BE2C (cell line): ENCODE measurements at regions not wholly inside any gene's neighbourhood (a gene's known extent, or its start where the extent isn't known, plus 50 kb on each side); places are given as distances from the start of the nearest gene placed in this dataset.

ENCODE experiments used
- DNase-seq: peaks from one replicate; pipeline ENCODE4 v3.0.0-alpha.2; 2020
- H3K27me3 ChIP-seq: fragments of 250-450 bp; sonication (Bioruptor Pico); 2 replicates; pipeline ENCODE4 v1.5.1; 2020; ENCODE audit warnings: mild to moderate bottlenecking
- H3K36me3 ChIP-seq: fragments of 250-450 bp; sonication (Bioruptor Pico); 2 replicates; pipeline ENCODE4 v1.5.1; 2020; ENCODE audit warnings: mild to moderate bottlenecking
- H3K4me1 ChIP-seq: fragments of 250-450 bp; sonication (Bioruptor Pico); 2 replicates; pipeline ENCODE4 v1.5.1; 2020
- H3K4me3 ChIP-seq: 2 replicates; pipeline ENCODE4 v1.5.1; 2011; ENCODE audit warnings: low read depth, low read length
- H3K9me3 ChIP-seq: fragments of 250-450 bp; sonication (Bioruptor Pico); 2 replicates; pipeline ENCODE4 v1.5.1; 2020
- CTCF ChIP-seq: IDR thresholded peaks from 2 replicates; pipeline ENCODE4 v1.5.1; 2012; ENCODE audit warnings: mild to moderate bottlenecking, low read depth, low read length

GRCh38 chr13:73960474-73960873 lies 173.7 kb downstream of the KLF12 start:
- TF ChIP-seq CTCF: no peak
- Histone ChIP-seq H3K4me3 (no peak overlapping the region), H3K27me3 (no peaks in the 10 kb centered on the region), H3K36me3 (no peaks in the 10 kb centered on the region), H3K9me3 (no peaks in the 10 kb centered on the region), H3K4me1 (peaks cover 2% of the 10 kb centered on the region; the same call in 1 of the 2 replicates)
- no peak for DNase-seq

- TF ChIP-seq CTCF: no peak
- H3K4me3 ChIP-seq: no peak overlapping the region
- DNase-seq: no peak
Observed at GRCh38 chr13:73958657-73959397, 175.4 kb downstream of the KLF12 start.

DNA sequence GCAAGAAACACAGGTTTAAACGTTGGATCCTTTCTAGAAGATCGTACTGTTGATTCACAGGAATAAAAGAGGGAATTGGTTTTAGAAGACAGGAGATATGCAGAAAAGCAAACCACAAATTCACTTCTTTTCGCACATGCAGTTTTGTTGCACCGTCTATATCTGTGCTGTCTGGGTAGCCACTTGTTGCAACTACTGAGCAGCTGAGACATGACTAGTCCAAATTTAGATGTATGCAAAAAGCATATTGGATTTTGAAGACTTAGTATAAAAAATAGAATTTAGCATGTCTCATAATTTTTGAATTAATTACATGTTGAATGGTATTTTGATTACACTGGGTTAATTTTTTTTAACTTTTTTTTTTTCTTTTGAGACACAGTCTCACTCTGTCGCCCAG lies 176.3 kb downstream of the KLF12 start:
- no peak for DNase-seq
- H3K4me3 ChIP-seq: no peak overlapping the region
- no peaks in the 10 kb centered on the region for H3K4me1 ChIP-seq
- no peaks in the 10 kb centered on the region for H3K27me3 ChIP-seq
- H3K36me3 ChIP-seq: no peaks in the 10 kb centered on the region
- no peak for TF ChIP-seq CTCF
- no peaks in the 10 kb centered on the region for H3K9me3 ChIP-seq

More at GRCh38 chr13:73958657-73959397, 175.4 kb downstream of the KLF12 start:
- Histone ChIP-seq H3K4me1 (no peaks in the 10 kb centered on the region), H3K27me3 (no peaks in the 10 kb centered on the region), H3K9me3 (no peaks in the 10 kb centered on the region), H3K36me3 (no peaks in the 10 kb centered on the region)

- no peaks in the 10 kb centered on the region for H3K4me1 ChIP-seq
- H3K36me3 ChIP-seq: no peaks in the 10 kb centered on the region
- TF ChIP-seq CTCF: no peak
- H3K27me3 ChIP-seq: no peaks in the 10 kb centered on the region
- H3K4me3 ChIP-seq: no peak overlapping the region
- no peak for DNase-seq
- no peaks in the 10 kb centered on the region for H3K9me3 ChIP-seq
Observed at GRCh38 chr13:73956795-73957408, 177.3 kb downstream of the KLF12 start.

DNA sequence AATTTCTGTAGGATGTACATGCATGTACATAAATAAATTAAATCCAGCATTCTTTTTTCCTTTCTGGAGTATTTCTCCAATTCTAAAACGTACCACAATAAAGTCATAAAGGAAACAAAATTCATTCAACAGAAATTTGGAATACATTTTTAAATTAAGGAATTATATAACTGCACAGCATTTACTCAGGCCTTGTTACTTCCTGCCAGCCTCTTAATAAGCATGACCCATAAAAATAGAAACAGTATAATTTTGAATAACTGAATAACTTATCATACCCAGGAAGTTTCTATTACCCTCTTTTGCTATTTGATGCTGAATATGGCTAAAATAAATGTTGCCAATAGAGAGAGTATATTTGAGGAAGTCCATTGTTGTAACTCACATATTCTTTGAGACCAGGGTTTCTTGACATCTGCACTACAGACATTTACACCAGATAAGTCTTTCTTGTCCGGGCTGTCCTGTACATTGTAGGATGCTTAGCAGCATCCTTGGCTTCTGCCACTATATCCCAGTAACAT lies 178.2 kb downstream of the KLF12 start:
- Histone ChIP-seq H3K4me1 (no peaks in the 10 kb centered on the region), H3K36me3 (no peaks in the 10 kb centered on the region)

More for the DNA sequence above, 178.2 kb downstream of the KLF12 start:
- TF ChIP-seq CTCF: no peak
- no peak for DNase-seq
- no peaks in the 10 kb centered on the region for H3K27me3 ChIP-seq
- H3K4me3 ChIP-seq: no peak overlapping the region
- H3K9me3 ChIP-seq: no peaks in the 10 kb centered on the region
